ENCODE measurements at regions not wholly inside any gene's neighbourhood (a gene's known extent, or its start where the extent isn't known, plus 50 kb on each side); places are given as distances from the start of the nearest gene placed in this dataset.
"Not testable (repeated sequence)": the region's sequence is repeated elsewhere in the genome, so short reads cannot be mapped to it uniquely, and the experiment has no call there.

- H3K27ac ChIP-seq = no peak overlapping the region
- no peaks in the 10 kb centered on the region for H4K20me1 ChIP-seq (ENCODE audit: insufficient read depth)
- no peaks in the 10 kb centered on the region for H3K36me3 ChIP-seq (ENCODE audit: low read depth)
- H3K4me1 ChIP-seq (ENCODE audit: insufficient read depth) = no peaks in the 10 kb centered on the region
- no peak overlapping the region for H3K9ac ChIP-seq
- H3K79me2 ChIP-seq (ENCODE audit: insufficient read depth) = no peaks in the 10 kb centered on the region
- H3F3A ChIP-seq (ENCODE audit: insufficient read depth) = no peaks in the 10 kb centered on the region
- DNase-seq = no peak
- H3K27me3 ChIP-seq (replicated peaks; ENCODE audit: insufficient read depth) = no peaks in the 10 kb centered on the region
- no peak overlapping the region for H3K4me2 ChIP-seq (ENCODE audit: unreplicated experiment)
- no peaks in the 10 kb centered on the region for H3K9me3 ChIP-seq (ENCODE audit: low read depth)
- in situ Hi-C loops (cut with MboI) = no loop called here
- 52 to 53% methylated on average over 1 of the region's 1 CpG for WGBS, 2 experiments (ENCODE audit: low coverage in 1 of 2, low lambda C conversion rate in 2 of 2, missing lambda C conversion rate in 2 of 2)
- H3K9me2 ChIP-seq (ENCODE audit: insufficient read depth) = no peaks in the 10 kb centered on the region
- no peak overlapping the region for H2AFZ ChIP-seq
- TF ChIP-seq EZH2 (IDR thresholded peaks at IDR 0.05; ENCODE audit: insufficient read depth, poor library complexity, severe bottlenecking) (no peak), EZH2phosphoT487 (IDR thresholded peaks at IDR 0.05; ENCODE audit: insufficient read depth, low read depth) (no peak)
- no peak overlapping the region for H3K4me3 ChIP-seq
These were observed 242.1 kb downstream of the GJA1 start for GRCh38 chr6:121677571-121677970.

GRCh38 chr6:121678245-121678644 lies 242.8 kb downstream of the GJA1 start:
- Histone ChIP-seq H3K27ac (no peak overlapping the region), H3K4me1 (ENCODE audit: insufficient read depth) (no peaks in the 10 kb centered on the region), H3K4me3 (no peak overlapping the region), H2AFZ (no peak overlapping the region), H3K36me3 (ENCODE audit: low read depth) (no peaks in the 10 kb centered on the region), H3K27me3 (replicated peaks; ENCODE audit: insufficient read depth) (no peaks in the 10 kb centered on the region), H3K9me2 (ENCODE audit: insufficient read depth) (no peaks in the 10 kb centered on the region), H4K20me1 (ENCODE audit: insufficient read depth) (no peaks in the 10 kb centered on the region), H3K4me2 (ENCODE audit: unreplicated experiment) (no peak overlapping the region), H3F3A (ENCODE audit: insufficient read depth) (no peaks in the 10 kb centered on the region), H3K9ac (no peak overlapping the region), H3K9me3 (ENCODE audit: low read depth) (no peaks in the 10 kb centered on the region), H3K79me2 (ENCODE audit: insufficient read depth) (no peaks in the 10 kb centered on the region)
- no peak for DNase-seq
- WGBS, 2 experiments (ENCODE audit: low coverage in 1 of 2, low lambda C conversion rate in 2 of 2, missing lambda C conversion rate in 2 of 2) = 93 to 97% methylated on average over 1 of the region's 1 CpG
- TF ChIP-seq EZH2 (IDR thresholded peaks at IDR 0.05; ENCODE audit: insufficient read depth, poor library complexity, severe bottlenecking) (no peak), EZH2phosphoT487 (IDR thresholded peaks at IDR 0.05; ENCODE audit: insufficient read depth, low read depth) (no peak)
- in situ Hi-C loops (cut with MboI) = no loop called here

GRCh38 chr6:121680058-121680457 lies 244.6 kb downstream of the GJA1 start:
- Histone ChIP-seq H3K9me3 (ENCODE audit: low read depth) (no peaks in the 10 kb centered on the region), H2AFZ (no peak overlapping the region), H3K79me2 (ENCODE audit: insufficient read depth) (no peaks in the 10 kb centered on the region), H4K20me1 (ENCODE audit: insufficient read depth) (no peaks in the 10 kb centered on the region), H3F3A (ENCODE audit: insufficient read depth) (no peaks in the 10 kb centered on the region), H3K4me1 (ENCODE audit: insufficient read depth) (no peaks in the 10 kb centered on the region), H3K27me3 (replicated peaks; ENCODE audit: insufficient read depth) (no peaks in the 10 kb centered on the region), H3K27ac (no peak overlapping the region), H3K4me2 (ENCODE audit: unreplicated experiment) (no peak overlapping the region), H3K4me3 (no peak overlapping the region), H3K36me3 (ENCODE audit: low read depth) (no peaks in the 10 kb centered on the region), H3K9ac (no peak overlapping the region), H3K9me2 (ENCODE audit: insufficient read depth) (no peaks in the 10 kb centered on the region)
- no peak for DNase-seq
- in situ Hi-C loops (cut with MboI) = no loop called here
- no peak for TF ChIP-seq EZH2phosphoT487 (IDR thresholded peaks at IDR 0.05; ENCODE audit: insufficient read depth, low read depth)
- no peak for TF ChIP-seq EZH2 (IDR thresholded peaks at IDR 0.05; ENCODE audit: insufficient read depth, poor library complexity, severe bottlenecking)
- 91 to 93% methylated on average over 9 of the region's 9 CpGs for WGBS, 2 experiments (ENCODE audit: low coverage in 1 of 2, low lambda C conversion rate in 2 of 2, missing lambda C conversion rate in 2 of 2)

- Histone ChIP-seq H3K9me2 (ENCODE audit: insufficient read depth) (no peaks in the 10 kb centered on the region), H3F3A (ENCODE audit: insufficient read depth) (peaks cover 6% of the 10 kb centered on the region; the same call in 1 of the 2 replicates), H3K27ac (no peak overlapping the region), H2AFZ (no peak overlapping the region), H3K9me3 (ENCODE audit: low read depth) (no peaks in the 10 kb centered on the region), H3K4me2 (ENCODE audit: unreplicated experiment) (no peak overlapping the region), H3K36me3 (ENCODE audit: low read depth) (no peaks in the 10 kb centered on the region), H4K20me1 (ENCODE audit: insufficient read depth) (no peaks in the 10 kb centered on the region), H3K9ac (no peak overlapping the region), H3K4me1 (ENCODE audit: insufficient read depth) (0 out of 2 replicates have a peak, but pooled peaks cover 8% of the 10 kb centered on the region), H3K79me2 (ENCODE audit: insufficient read depth) (no peaks in the 10 kb centered on the region), H3K4me3 (no peak overlapping the region), H3K27me3 (replicated peaks; ENCODE audit: insufficient read depth) (no peaks in the 10 kb centered on the region)
- no peak for DNase-seq
- TF ChIP-seq EZH2phosphoT487 (IDR thresholded peaks at IDR 0.05; ENCODE audit: insufficient read depth, low read depth) (no peak), EZH2 (IDR thresholded peaks at IDR 0.05; ENCODE audit: insufficient read depth, poor library complexity, severe bottlenecking) (no peak)
- 95 to 96% methylated on average over 25 of the region's 25 CpGs for WGBS, 2 experiments (ENCODE audit: low coverage in 1 of 2, low lambda C conversion rate in 2 of 2, missing lambda C conversion rate in 2 of 2)
- in situ Hi-C loops (cut with MboI) = no loop called here
These were observed 247.2 kb downstream of the GJA1 start for GRCh38 chr6:121682666-121683065.

GRCh38 chr6:121685806-121686205 lies 250.4 kb downstream of the GJA1 start:
- H3K36me3 ChIP-seq (ENCODE audit: low read depth); in situ Hi-C loops (cut with MboI); H3K9me3 ChIP-seq (ENCODE audit: low read depth): not testable (repeated sequence)

More at GRCh38 chr6:121685806-121686205, 250.4 kb downstream of the GJA1 start:
- H4K20me1 ChIP-seq (ENCODE audit: insufficient read depth); H3K4me3 ChIP-seq; H3K4me2 ChIP-seq (ENCODE audit: unreplicated experiment); H3K9me2 ChIP-seq (ENCODE audit: insufficient read depth); H3K79me2 ChIP-seq (ENCODE audit: insufficient read depth); H3K9ac ChIP-seq; H3K27me3 ChIP-seq (replicated peaks; ENCODE audit: insufficient read depth); DNase-seq; H3K27ac ChIP-seq: not testable (repeated sequence)
- Histone ChIP-seq H2AFZ (peak overlapping the region; percentile 84; the same call in 1 of the 2 replicates), H3F3A (ENCODE audit: insufficient read depth) (peaks cover 17% of the 10 kb centered on the region), H3K4me1 (ENCODE audit: insufficient read depth) (peaks cover 11% of the 10 kb centered on the region)
- WGBS, 2 experiments (ENCODE audit: low coverage in 1 of 2, low lambda C conversion rate in 2 of 2, missing lambda C conversion rate in 2 of 2) = 97 to 98% methylated on average over 10 of the region's 10 CpGs
